ENCODE measurements at regions not wholly inside any gene's neighbourhood (a gene's known extent, or its start where the extent isn't known, plus 50 kb on each side); places are given as distances from the start of the nearest gene placed in this dataset.

DNA sequence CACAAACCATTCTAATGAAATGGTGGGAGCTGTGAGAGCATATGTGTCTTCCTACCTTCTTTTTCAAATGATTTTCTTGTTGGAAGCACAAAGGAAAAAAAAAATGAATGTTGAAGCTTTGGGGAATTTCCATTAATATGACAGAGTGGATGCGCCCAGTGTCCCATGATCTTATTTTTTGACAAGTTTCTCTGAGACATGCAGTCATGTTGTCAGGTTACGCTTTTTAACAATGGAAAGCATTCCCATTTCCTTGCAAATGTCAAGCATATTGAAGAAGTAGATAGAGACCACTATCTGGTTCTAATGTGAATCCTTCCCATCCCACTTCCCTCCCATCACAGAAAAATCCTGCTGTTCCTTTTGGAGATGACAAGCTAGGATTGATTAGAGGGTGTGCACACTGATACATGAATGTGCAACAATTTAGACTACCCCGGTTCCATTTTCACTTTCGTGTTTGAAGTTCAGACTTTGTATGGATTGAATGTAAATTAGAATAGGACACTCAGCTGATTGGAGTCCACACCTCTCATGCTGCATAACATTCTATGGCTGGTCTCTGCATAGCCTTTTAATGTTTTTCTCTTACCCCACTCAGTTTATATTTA is 919.4 kb downstream of the TLE4 start:
- TF ChIP-seq, protein P1, sequence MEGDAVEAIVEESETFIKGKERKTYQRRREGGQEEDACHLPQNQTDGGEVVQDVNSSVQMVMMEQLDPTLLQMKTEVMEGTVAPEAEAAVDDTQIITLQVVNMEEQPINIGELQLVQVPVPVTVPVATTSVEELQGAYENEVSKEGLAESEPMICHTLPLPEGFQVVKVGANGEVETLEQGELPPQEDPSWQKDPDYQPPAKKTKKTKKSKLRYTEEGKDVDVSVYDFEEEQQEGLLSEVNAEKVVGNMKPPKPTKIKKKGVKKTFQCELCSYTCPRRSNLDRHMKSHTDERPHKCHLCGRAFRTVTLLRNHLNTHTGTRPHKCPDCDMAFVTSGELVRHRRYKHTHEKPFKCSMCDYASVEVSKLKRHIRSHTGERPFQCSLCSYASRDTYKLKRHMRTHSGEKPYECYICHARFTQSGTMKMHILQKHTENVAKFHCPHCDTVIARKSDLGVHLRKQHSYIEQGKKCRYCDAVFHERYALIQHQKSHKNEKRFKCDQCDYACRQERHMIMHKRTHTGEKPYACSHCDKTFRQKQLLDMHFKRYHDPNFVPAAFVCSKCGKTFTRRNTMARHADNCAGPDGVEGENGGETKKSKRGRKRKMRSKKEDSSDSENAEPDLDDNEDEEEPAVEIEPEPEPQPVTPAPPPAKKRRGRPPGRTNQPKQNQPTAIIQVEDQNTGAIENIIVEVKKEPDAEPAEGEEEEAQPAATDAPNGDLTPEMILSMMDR (optimal IDR thresholded peaks at IDR 0.05 in 1 of 3, IDR thresholded peaks at IDR 0.05 in 1 of 3, conservative IDR thresholded peaks at IDR 0.05 in 1 of 3; ENCODE audit: extremely low read depth in 1 of 3, insufficient read depth in 2 of 3, low read length in 3 of 3) = no peak
- no peak for TF ChIP-seq EZH2 (IDR thresholded peaks at IDR 0.05; ENCODE audit: low read length)
